Body of pancreas (tissue), 4 donors: ENCODE measurements at regions not wholly inside any gene's neighbourhood (a gene's known extent, or its start where the extent isn't known, plus 50 kb on each side); places are given as distances from the start of the nearest gene placed in this dataset.

ENCODE experiments used
- ATAC-seq: fragments of 150-250 bp; one replicate; pipeline ENCODE4 v1.9.1; 2016
- DNase-seq, 4 donors: peaks; one replicate each; pipeline ENCODE4 v3.0.0-alpha.2; 2019
- H3K27ac ChIP-seq, 4 donors: fragments of 200-600 bp; sonication (generic); 1 replicate in 3 of 4; 2 replicates in 1 of 4; pipeline versions ENCODE4 v1.5.1 to v1.6.1; 2016 to 2019; ENCODE audit warnings: mild to moderate bottlenecking in 1 of 4, mixed read lengths in 1 of 4, moderate library complexity in 1 of 4
- H3K27me3 ChIP-seq, 2 donors: fragments of 200-600 bp; sonication (generic); one replicate each; pipeline ENCODE4 v1.6.0; 2016; ENCODE audit warnings: mild to moderate bottlenecking in 1 of 2
- H3K36me3 ChIP-seq, 2 donors: fragments of 200-600 bp; sonication (generic); replicated peaks in 1 of 2; 2 replicates each; pipeline ENCODE4 v1.5.1; 2016; ENCODE audit warnings: low read depth in 2 of 2; ENCODE audit not compliant: insufficient read depth in 1 of 2
- H3K4me1 ChIP-seq: fragments of 200-600 bp; sonication (generic); one replicate; pipeline ENCODE4 v1.6.0; 2016
- H3K4me3 ChIP-seq, 2 donors: fragments of 200-600 bp; sonication (generic); 1 replicate in 1 of 2; 2 replicates in 1 of 2; pipeline ENCODE4 v1.5.1; 2016 to 2019
- H3K9me3 ChIP-seq, 3 donors: fragments of 200-600 bp; sonication (generic); 1 replicate in 2 of 3; 2 replicates in 1 of 3; pipeline ENCODE4 v1.5.1; 2016
- POLR2A ChIP-seq, 3 donors: fragments of 450-650 bp; IDR thresholded peaks; one replicate each; pipeline ENCODE4 v1.6.1; 2016; ENCODE audit warnings: antibody characterized with exemption in 3 of 3, mild to moderate bottlenecking in 2 of 3
- WGBS, 2 donors: methylation state at CpG; one replicate each; pipeline ENCODE4 v1.1.5; 2017; 5-methylcytosine and 5-hydroxymethylcytosine counted together
- intact Hi-C: fragments of 100-400 bp; cut with DNase I; formaldehyde crosslinking; loops from one replicate; pipeline ENCODE4 v1.15.1; 2023
- TF ChIP-seq, protein P1 (sequence below), 7 experiments: fragments of 450-650 bp in 4 of 7; fragments of 200-600 bp in 3 of 7; sonication (generic) in 3 of 7; IDR thresholded peaks; one replicate each; pipeline ENCODE4 v1.5.1; 2016 to 2019; ENCODE audit warnings: antibody characterized with exemption in 7 of 7

DNA sequence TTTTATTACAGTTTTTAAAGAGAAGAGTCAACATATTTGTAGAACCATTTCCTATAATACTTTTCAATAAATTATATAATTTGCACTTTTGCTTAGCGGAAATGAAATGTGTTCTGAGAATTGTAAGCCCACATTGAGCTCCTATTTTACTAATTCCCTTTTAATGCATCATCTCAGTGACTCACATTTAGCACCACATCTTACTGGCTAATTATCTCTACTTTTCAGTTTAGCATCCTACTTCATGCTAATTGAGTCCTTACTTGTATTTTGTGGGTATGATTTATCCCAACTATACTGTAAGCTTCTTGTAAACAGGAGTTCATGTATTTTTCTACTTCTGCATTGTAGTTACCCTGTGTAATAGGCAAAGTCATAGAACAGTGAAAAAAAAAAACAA is 67.5 kb downstream of the TMX1 start:
- no peak for TF ChIP-seq POLR2A (IDR thresholded peaks at IDR 0.05)
- TF ChIP-seq, protein P1, sequence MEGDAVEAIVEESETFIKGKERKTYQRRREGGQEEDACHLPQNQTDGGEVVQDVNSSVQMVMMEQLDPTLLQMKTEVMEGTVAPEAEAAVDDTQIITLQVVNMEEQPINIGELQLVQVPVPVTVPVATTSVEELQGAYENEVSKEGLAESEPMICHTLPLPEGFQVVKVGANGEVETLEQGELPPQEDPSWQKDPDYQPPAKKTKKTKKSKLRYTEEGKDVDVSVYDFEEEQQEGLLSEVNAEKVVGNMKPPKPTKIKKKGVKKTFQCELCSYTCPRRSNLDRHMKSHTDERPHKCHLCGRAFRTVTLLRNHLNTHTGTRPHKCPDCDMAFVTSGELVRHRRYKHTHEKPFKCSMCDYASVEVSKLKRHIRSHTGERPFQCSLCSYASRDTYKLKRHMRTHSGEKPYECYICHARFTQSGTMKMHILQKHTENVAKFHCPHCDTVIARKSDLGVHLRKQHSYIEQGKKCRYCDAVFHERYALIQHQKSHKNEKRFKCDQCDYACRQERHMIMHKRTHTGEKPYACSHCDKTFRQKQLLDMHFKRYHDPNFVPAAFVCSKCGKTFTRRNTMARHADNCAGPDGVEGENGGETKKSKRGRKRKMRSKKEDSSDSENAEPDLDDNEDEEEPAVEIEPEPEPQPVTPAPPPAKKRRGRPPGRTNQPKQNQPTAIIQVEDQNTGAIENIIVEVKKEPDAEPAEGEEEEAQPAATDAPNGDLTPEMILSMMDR (IDR thresholded peaks at IDR 0.05) = no peak
- no peaks in the 10 kb centered on the region for H3K36me3 ChIP-seq
- WGBS, 2 donors = 86 to 100% methylated on average over 1 of the region's 1 CpG
- no peak overlapping the region for H3K4me3 ChIP-seq
- DNase-seq (no peak), ATAC-seq (no peak)
- H3K27ac ChIP-seq = no peak overlapping the region
- intact Hi-C loops = no loop called here
- no peaks in the 10 kb centered on the region for H3K27me3 ChIP-seq
- no peaks in the 10 kb centered on the region for H3K4me1 ChIP-seq
- no peaks in the 10 kb centered on the region for H3K9me3 ChIP-seq

DNA sequence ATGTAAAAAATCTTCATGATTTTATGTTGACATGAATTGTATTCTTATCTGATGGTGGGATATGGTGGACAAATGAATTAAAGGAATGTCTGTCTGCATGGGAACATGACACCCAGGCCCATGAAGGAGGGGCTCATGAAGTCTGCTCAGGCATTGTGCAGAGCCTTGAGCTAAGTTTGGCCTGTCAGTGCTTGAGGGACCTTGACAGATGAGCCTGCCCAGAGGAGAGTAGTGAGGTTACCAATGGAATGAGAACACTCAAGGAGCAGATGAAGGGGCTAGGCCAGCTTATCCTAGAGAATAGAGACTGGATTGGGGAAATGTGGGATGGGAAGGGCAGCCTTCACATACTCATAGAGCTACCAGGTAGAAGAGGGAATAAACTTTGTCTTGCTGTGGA is 68.8 kb downstream of the TMX1 start:
- Histone ChIP-seq H3K4me3 (no peak overlapping the region), H3K27ac (no peak overlapping the region), H3K9me3 (no peaks in the 10 kb centered on the region), H3K27me3 (no peaks in the 10 kb centered on the region), H3K36me3 (no peaks in the 10 kb centered on the region), H3K4me1 (no peaks in the 10 kb centered on the region)
- intact Hi-C loops = no loop called here
- TF ChIP-seq POLR2A (IDR thresholded peaks at IDR 0.05) = no peak
- DNase-seq (no peak), ATAC-seq (no peak)

DNA sequence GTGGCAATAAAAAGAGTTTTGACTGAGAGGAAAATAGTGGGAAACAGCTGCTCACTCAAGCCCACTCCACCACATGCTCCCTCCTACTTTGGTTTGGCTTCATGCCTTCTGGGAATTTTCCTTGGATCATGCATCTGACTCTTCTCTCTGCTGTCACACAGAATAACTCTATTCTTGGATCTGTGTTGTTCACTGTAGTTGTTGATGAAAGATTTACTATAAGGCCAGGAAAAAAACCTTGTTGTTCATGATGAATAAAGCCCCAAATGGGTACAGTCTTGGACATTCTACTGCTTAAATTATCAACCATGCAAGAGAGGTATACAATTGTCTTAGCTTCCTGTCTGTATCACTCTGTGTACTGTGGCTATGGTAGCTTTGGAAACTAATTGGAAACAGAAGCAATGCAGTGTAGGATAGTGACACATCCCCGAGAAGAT is 70.5 kb downstream of the TMX1 start:
- 73 to 82% methylated on average over 1 of the region's 1 CpG for WGBS, 2 donors
- TF ChIP-seq POLR2A (IDR thresholded peaks at IDR 0.05) = no peak
- TF ChIP-seq, protein P1 (IDR thresholded peaks at IDR 0.05) = no peak
- intact Hi-C loops = no loop called here
- Histone ChIP-seq H3K27me3 (no peaks in the 10 kb centered on the region), H3K9me3 (no peaks in the 10 kb centered on the region), H3K36me3 (no peaks in the 10 kb centered on the region), H3K4me1 (no peaks in the 10 kb centered on the region), H3K27ac (no peak overlapping the region), H3K4me3 (no peak overlapping the region)
- ATAC-seq = no peak
- peak in 1 of 4 donors; percentile 14 for DNase-seq

DNA sequence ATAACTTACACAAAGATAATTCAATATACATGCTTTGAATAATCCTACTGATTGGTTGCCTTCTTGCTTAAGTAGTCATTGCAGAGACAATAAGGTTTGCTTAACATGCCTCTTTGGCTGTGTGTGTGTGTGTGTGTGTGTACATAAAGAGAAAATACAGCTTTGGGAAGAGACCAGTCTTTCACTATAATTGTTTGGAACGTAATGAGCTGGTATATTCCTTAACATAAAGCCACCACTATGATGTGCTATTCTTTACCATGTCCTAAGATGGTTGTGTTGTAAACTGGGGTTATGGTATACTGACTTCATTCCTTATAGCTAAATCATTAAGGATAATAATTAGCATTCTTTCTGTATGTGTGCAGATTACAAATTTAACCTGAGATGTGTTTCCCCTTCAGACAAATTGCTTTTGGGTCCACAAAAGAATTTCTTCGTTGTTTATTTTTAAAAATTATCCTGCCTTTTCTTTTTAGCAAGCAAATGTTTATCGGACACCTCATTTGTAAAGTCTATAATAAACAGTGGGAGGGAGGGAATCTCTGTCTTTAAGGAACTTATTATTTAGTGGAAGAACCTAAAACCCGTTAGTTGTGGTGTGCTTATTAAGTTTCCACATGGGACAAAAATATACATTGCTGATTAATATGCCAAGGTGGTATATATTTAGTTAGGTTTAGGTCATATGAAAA is 74.4 kb downstream of the TMX1 start:
- Histone ChIP-seq H3K36me3 (no peaks in the 10 kb centered on the region), H3K4me3 (no peak overlapping the region), H3K27me3 (no peaks in the 10 kb centered on the region), H3K4me1 (peaks cover 7% of the 10 kb centered on the region), H3K27ac (no peak overlapping the region), H3K9me3 (no peaks in the 10 kb centered on the region)
- intact Hi-C loops = no loop called here
- TF ChIP-seq POLR2A (IDR thresholded peaks at IDR 0.05) = no peak
- TF ChIP-seq, protein P1 (IDR thresholded peaks at IDR 0.05) = no peak
- DNase-seq (no peak), ATAC-seq (no peak)
- WGBS, 2 donors = 76 to 80% methylated on average over 4 of the region's 4 CpGs

DNA sequence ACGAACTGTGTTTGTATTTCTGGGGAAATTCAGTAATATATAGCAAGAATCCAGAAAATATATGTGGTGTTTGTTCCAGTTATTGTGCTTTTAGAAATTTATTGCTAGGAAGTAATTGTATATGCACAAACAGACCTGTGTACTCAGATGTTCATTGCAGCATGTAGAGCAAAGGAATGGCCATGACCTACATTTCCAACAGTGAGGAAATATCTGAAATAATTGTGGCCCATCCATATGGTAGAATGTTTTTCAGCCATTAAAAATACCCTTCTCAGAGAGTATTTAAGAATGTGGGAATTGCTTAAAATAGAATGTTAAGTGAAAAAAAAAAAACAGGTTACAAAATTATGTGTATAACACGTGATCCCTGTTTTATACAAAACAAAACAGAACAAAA is 77.3 kb downstream of the TMX1 start:
- Histone ChIP-seq H3K4me3 (no peak overlapping the region), H3K27me3 (no peaks in the 10 kb centered on the region), H3K36me3 (no peaks in the 10 kb centered on the region), H3K9me3 (no peaks in the 10 kb centered on the region), H3K27ac (no peak overlapping the region), H3K4me1 (peaks cover 22% of the 10 kb centered on the region)
- DNase-seq (no peak), ATAC-seq (no peak)
- intact Hi-C loops = no loop called here
- WGBS, 2 donors = 79 to 83% methylated on average over 2 of the region's 2 CpGs
- TF ChIP-seq, protein P1 (IDR thresholded peaks at IDR 0.05) = no peak
- TF ChIP-seq POLR2A (IDR thresholded peaks at IDR 0.05) = no peak
